PC-3 (cell line): ENCODE measurements at regions not wholly inside any gene's neighbourhood (a gene's known extent, or its start where the extent isn't known, plus 50 kb on each side); places are given as distances from the start of the nearest gene placed in this dataset.

ENCODE experiments used
- ATAC-seq: fragments of 200-7000 bp; cut with Tn5 transposase; 2 replicates; pipeline ENCODE4 v1.9.1; 2020; ENCODE audit warnings: mild to moderate bottlenecking, moderate library complexity
- BruUV-seq: library from RNA; stranded (reverse); fragments of 400-500 nt; replicated peaks from 2 replicates; lab custom pipeline; 2021; lab: Mats Ljungman, UMichigan
- CTCF ChIA-PET: fragments of 300-600 bp; sonication (Branson Sonifier 250); formaldehyde crosslinking; loops from one replicate; lab custom pipeline; 2022; ENCODE audit warnings: antibody characterized with exemption; lab: Charles Lee
- POLR2A ChIA-PET: fragments of 300-600 bp; sonication (Branson Sonifier 250); formaldehyde crosslinking; loops from one replicate; lab custom pipeline; 2022; ENCODE audit warnings: antibody characterized with exemption; ENCODE audit not compliant: unreplicated experiment; lab: Charles Lee
- DNase-seq: peaks from one replicate; pipeline ENCODE4 v3.0.0-alpha.2; 2015
- H2AFZ ChIP-seq: fragments of 300-600 bp; sonication (generic); 2 replicates; pipeline ENCODE4 v1.6.0; 2016; ENCODE audit warnings: antibody characterized with exemption, low read length
- H3F3A ChIP-seq: fragments of 300-600 bp; sonication (generic); one replicate; pipeline ENCODE4 v1.6.0; 2017; ENCODE audit warnings: antibody characterized with exemption, low read length, control low read depth, mild to moderate bottlenecking; ENCODE audit not compliant: unreplicated experiment
- H3K27ac ChIP-seq: fragments of 300-600 bp; sonication (generic); 2 replicates; pipeline ENCODE4 v1.5.1; 2016; ENCODE audit warnings: mild to moderate bottlenecking, low read length
- H3K27me3 ChIP-seq: fragments of 300-600 bp; sonication (generic); 2 replicates; pipeline ENCODE4 v1.6.1; 2016; ENCODE audit warnings: low read length, mixed read lengths
- H3K36me3 ChIP-seq: fragments of 300-600 bp; sonication (generic); 2 replicates; pipeline ENCODE4 v1.6.1; 2016; ENCODE audit warnings: low read depth, mixed run types, low read length, mixed read lengths
- H3K4me1 ChIP-seq: fragments of 300-600 bp; sonication (generic); 2 replicates; pipeline ENCODE4 v1.5.1; 2016; ENCODE audit warnings: low read length; ENCODE audit not compliant: insufficient read depth
- H3K4me2 ChIP-seq: fragments of 300-600 bp; sonication (generic); 2 replicates; pipeline ENCODE4 v1.6.0; 2016; ENCODE audit warnings: low read length
- H3K4me3 ChIP-seq: fragments of 300-600 bp; sonication (generic); 2 replicates; pipeline ENCODE4 v1.5.1; 2016; ENCODE audit warnings: mild to moderate bottlenecking, low read length, mixed read lengths
- H3K79me2 ChIP-seq: fragments of 300-600 bp; sonication (generic); 2 replicates; pipeline ENCODE4 v1.6.1; 2017; ENCODE audit warnings: low read length, mixed read lengths
- H3K9ac ChIP-seq: fragments of 300-600 bp; sonication (generic); 2 replicates; pipeline ENCODE4 v1.6.0; 2016; ENCODE audit warnings: mild to moderate bottlenecking, low read length
- H3K9me2 ChIP-seq: fragments of 300-600 bp; sonication (generic); replicated peaks from 2 replicates; pipeline ENCODE4 v1.6.1; 2016; ENCODE audit warnings: mixed run types, low read length, mixed read lengths
- H3K9me3 ChIP-seq: fragments of 300-600 bp; sonication (generic); 2 replicates; pipeline ENCODE4 v1.6.1; 2016; ENCODE audit warnings: low read length, mixed read lengths
- H4K20me1 ChIP-seq: fragments of 300-600 bp; sonication (generic); 2 replicates; pipeline ENCODE4 v1.6.1; 2016; ENCODE audit warnings: low read length, mixed read lengths
- CTCF ChIP-seq: fragments of 300-600 bp; sonication (generic); conservative IDR thresholded peaks from 2 replicates; pipeline ENCODE4 v1.5.1; 2017; ENCODE audit warnings: antibody characterized with exemption, low read depth, mild to moderate bottlenecking, low read length
- EZH2 ChIP-seq: fragments of 300-600 bp; sonication (generic); IDR thresholded peaks from one replicate; pipeline ENCODE4 v1.6.1; 2017; ENCODE audit warnings: antibody characterized with exemption, mild to moderate bottlenecking, low read length; ENCODE audit not compliant: unreplicated experiment
- EZH2phosphoT487 ChIP-seq: fragments of 300-600 bp; sonication (generic); IDR thresholded peaks from 2 replicates; pipeline ENCODE4 v1.6.1; 2018; ENCODE audit warnings: mild to moderate bottlenecking, antibody characterized with exemption, low read length, borderline replicate concordance
- intact Hi-C: fragments of 100-400 bp; cut with micrococcal nuclease; formaldehyde crosslinking; loops from 2 replicates; pipeline ENCODE4 v1.9.0; 2023

DNA sequence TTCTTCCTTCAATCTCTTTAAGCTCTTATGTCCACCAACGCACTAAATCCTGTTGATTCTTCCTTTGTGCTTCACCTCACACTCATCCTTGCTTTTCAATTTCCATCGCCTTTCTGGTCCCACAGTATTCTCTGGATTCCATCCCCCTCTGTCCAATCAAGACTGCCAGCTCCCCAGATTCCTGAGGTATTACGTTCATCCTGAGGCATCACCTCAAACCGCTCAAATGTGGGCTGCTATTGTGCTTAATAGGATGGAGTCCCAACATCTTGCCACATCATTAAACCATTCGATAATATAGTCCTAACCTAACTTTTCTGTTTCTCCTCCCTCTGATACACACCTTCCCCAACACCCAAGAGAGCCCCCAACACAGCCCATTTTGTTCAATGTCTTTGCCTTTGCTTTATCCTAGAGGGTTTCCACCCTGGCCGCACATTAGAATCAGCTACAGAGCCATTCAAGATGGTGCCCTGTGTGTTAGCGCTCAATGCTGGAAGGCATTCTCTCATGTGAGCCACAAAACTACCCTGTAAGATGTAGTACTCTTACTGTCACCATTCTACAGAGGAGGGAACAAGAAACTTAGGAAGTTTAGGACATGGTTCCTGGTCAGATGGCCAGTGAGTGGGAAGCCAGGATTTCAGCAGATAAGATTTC lies 79.5 kb upstream of the LEP start:
- POLR2A ChIA-PET, result no interaction called here
- no peak for TF ChIP-seq CTCF
- TF ChIP-seq EZH2, result no peak
- TF ChIP-seq EZH2phosphoT487, result no peak

DNA sequence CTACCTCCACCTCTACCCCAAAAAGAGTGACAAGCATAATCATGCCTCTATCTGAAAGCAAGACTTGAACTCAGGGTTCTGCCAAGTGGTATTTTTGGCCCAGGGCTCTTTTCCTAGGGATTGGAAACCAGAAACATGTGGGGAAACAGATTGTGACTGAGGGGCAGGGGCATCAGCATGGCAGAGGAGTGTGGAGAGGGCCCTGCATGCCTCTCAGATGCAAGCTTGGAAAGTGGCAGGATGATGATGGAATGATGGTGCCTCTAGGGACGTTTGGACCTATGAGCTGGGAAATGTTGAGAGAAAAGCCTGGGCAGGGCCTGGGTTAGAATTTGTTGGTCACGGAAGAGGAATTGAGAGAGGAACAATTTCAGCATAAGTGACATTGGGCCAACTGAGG lies 78.4 kb upstream of the LEP start:
- Histone ChIP-seq H3K27me3 (peaks cover 17% of the 10 kb centered on the region), H3K9ac (no peak overlapping the region), H3K4me2 (no peak overlapping the region), H3K4me1 (peaks cover 25% of the 10 kb centered on the region), H3K9me3 (no peaks in the 10 kb centered on the region), H3K36me3 (no peaks in the 10 kb centered on the region), H3K79me2 (no peaks in the 10 kb centered on the region), H4K20me1 (no peaks in the 10 kb centered on the region), H2AFZ (no peak overlapping the region), H3F3A (no peaks in the 10 kb centered on the region), H3K9me2 (no peaks in the 10 kb centered on the region), H3K4me3 (no peak overlapping the region), H3K27ac (no peak overlapping the region)
- intact Hi-C loops, result no loop called here
- ATAC-seq (no peak), DNase-seq (no peak)
- TF ChIP-seq EZH2phosphoT487 (no peak), EZH2 (no peak), CTCF (no peak)
- ChIA-PET CTCF (no interaction called here), POLR2A (no interaction called here)
- no TSS peak for BruUV-seq

More for the DNA sequence above, 79.5 kb upstream of the LEP start:
- CTCF ChIA-PET, result no interaction called here
- H3K9me2 ChIP-seq, result no peaks in the 10 kb centered on the region
- H3F3A ChIP-seq, result no peaks in the 10 kb centered on the region
- H3K9me3 ChIP-seq, result no peaks in the 10 kb centered on the region
- peaks cover 8% of the 10 kb centered on the region for H3K27me3 ChIP-seq
- H3K79me2 ChIP-seq, result no peaks in the 10 kb centered on the region
- peaks cover 25% of the 10 kb centered on the region for H3K4me1 ChIP-seq
- no peak overlapping the region for H3K4me3 ChIP-seq
- ATAC-seq (no peak), DNase-seq (no peak)
- H3K36me3 ChIP-seq, result no peaks in the 10 kb centered on the region
- intact Hi-C loops, result no loop called here
- no peak overlapping the region for H3K4me2 ChIP-seq
- no peak overlapping the region for H3K27ac ChIP-seq
- H3K9ac ChIP-seq, result no peak overlapping the region
- no peak overlapping the region for H2AFZ ChIP-seq
- H4K20me1 ChIP-seq, result no peaks in the 10 kb centered on the region
- BruUV-seq, result no TSS peak

GRCh38 chr7:128163473-128163872 lies 77.6 kb upstream of the LEP start:
- intact Hi-C loops, result no loop called here
- Histone ChIP-seq H3K27ac (peak overlapping the region; percentile 85), H3K9me2 (no peaks in the 10 kb centered on the region), H2AFZ (no peak overlapping the region), H4K20me1 (no peaks in the 10 kb centered on the region), H3K4me2 (peak overlapping the region; percentile 40), H3K27me3 (peaks cover 23% of the 10 kb centered on the region), H3K79me2 (no peaks in the 10 kb centered on the region), H3F3A (no peaks in the 10 kb centered on the region), H3K4me1 (peaks cover 25% of the 10 kb centered on the region), H3K4me3 (no peak overlapping the region), H3K9me3 (no peaks in the 10 kb centered on the region), H3K9ac (no peak overlapping the region), H3K36me3 (no peaks in the 10 kb centered on the region)
- ChIA-PET POLR2A (no interaction called here), CTCF (no interaction called here)
- TF ChIP-seq CTCF, result no peak
- TF ChIP-seq EZH2phosphoT487, result no peak
- TF ChIP-seq EZH2, result no peak
- BruUV-seq, result no TSS peak
- DNase-seq (no peak), ATAC-seq (no peak)
